CD14-positive monocyte (primary cell): ENCODE measurements at regions not wholly inside any gene's neighbourhood (a gene's known extent, or its start where the extent isn't known, plus 50 kb on each side); places are given as distances from the start of the nearest gene placed in this dataset.

Source experiments
- DNase-seq, 3 donors: peaks; one replicate each; pipeline ENCODE4 v3.0.0-alpha.2; 2011 to 2022
- H2AFZ ChIP-seq: 2 replicates; pipeline ENCODE4 v1.6.0; 2012; ENCODE audit warnings: mild to moderate bottlenecking, low read depth, low read length, inconsistent platforms; ENCODE audit not compliant: insufficient read depth, poor library complexity, severe bottlenecking
- H3K27ac ChIP-seq, 2 donors: 1 replicate in 1 of 2; 2 replicates in 1 of 2; pipeline ENCODE4 v1.5.1; 2012 to 2013; ENCODE audit warnings: low read length in 2 of 2, control low read depth in 1 of 2, inconsistent platforms in 1 of 2, low read depth in 1 of 2, mild to moderate bottlenecking in 1 of 2
- H3K27me3 ChIP-seq, 2 donors: one replicate each; pipeline versions ENCODE4 v1.6.0 to v1.6.1; 2011 to 2013; ENCODE audit warnings: low read length in 2 of 2; ENCODE audit not compliant: control insufficient read depth in 2 of 2, insufficient read depth in 2 of 2
- H3K36me3 ChIP-seq, 2 donors: replicated peaks in 1 of 2; 1 replicate in 1 of 2; 2 replicates in 1 of 2; pipeline versions ENCODE4 v1.5.1 to v1.6.1; 2012 to 2013; ENCODE audit warnings: low read length in 2 of 2, control low read depth in 1 of 2, inconsistent platforms in 1 of 2, mild to moderate bottlenecking in 1 of 2; ENCODE audit not compliant: insufficient read depth in 2 of 2, control insufficient read depth in 1 of 2
- H3K4me1 ChIP-seq, 2 donors: 1 replicate in 1 of 2; 2 replicates in 1 of 2; pipeline versions ENCODE4 v1.5.1 to v1.6.1; 2012 to 2013; ENCODE audit warnings: low read length in 2 of 2, control low read depth in 1 of 2, inconsistent platforms in 1 of 2, mild to moderate bottlenecking in 1 of 2, moderate library complexity in 1 of 2; ENCODE audit not compliant: insufficient read depth in 2 of 2, control insufficient read depth in 1 of 2
- H3K4me2 ChIP-seq: replicated peaks from 2 replicates; pipeline ENCODE3; 2012; ENCODE audit warnings: low read length, moderate library complexity, mild to moderate bottlenecking; ENCODE audit not compliant: poor library complexity, severe bottlenecking; ENCODE audit errors: extremely low read depth
- H3K4me3 ChIP-seq, 3 experiments: fragments of 200-600 bp in 1 of 3; sonication (generic) in 1 of 3; replicated peaks in 1 of 3; 1 replicate in 2 of 3; 2 replicates in 1 of 3; pipeline ENCODE4 v1.5.1; 2011 to 2013; ENCODE audit warnings: low read length in 3 of 3, mild to moderate bottlenecking in 3 of 3, control low read depth in 2 of 3, low read depth in 2 of 3, inconsistent platforms in 1 of 3, moderate library complexity in 1 of 3
- H3K79me2 ChIP-seq: 2 replicates; pipeline ENCODE4 v1.6.0; 2012; ENCODE audit warnings: mild to moderate bottlenecking, control low read depth, inconsistent platforms, low read length, moderate library complexity; ENCODE audit not compliant: insufficient read depth
- H3K9ac ChIP-seq: 2 replicates; pipeline ENCODE4 v1.6.0; 2017; ENCODE audit warnings: low read length, mild to moderate bottlenecking; ENCODE audit not compliant: insufficient read depth, poor library complexity, severe bottlenecking
- H3K9me3 ChIP-seq, 2 donors: replicated peaks in 1 of 2; 1 replicate in 1 of 2; 2 replicates in 1 of 2; pipeline versions ENCODE4 v1.5.1 to v1.6.1; 2012 to 2013; ENCODE audit warnings: low read length in 2 of 2, control low read depth in 1 of 2; ENCODE audit not compliant: control insufficient read depth in 1 of 2, insufficient read depth in 1 of 2
- H4K20me1 ChIP-seq: 2 replicates; pipeline ENCODE4 v1.6.0; 2012; ENCODE audit warnings: mild to moderate bottlenecking, low read length, control low read depth, moderate library complexity; ENCODE audit not compliant: insufficient read depth
- H3K27ac Mint-ChIP-seq, 7 donors: one replicate each; pipeline ENCODE4 v1.8.0; 2020; ENCODE audit warnings: mild to moderate bottlenecking in 7 of 7, mixed read lengths in 7 of 7, moderate library complexity in 6 of 7, inconsistent platforms in 2 of 7
- H3K27me3 Mint-ChIP-seq, 3 donors: one replicate each; pipeline ENCODE4 v1.8.0; 2021 to 2022; ENCODE audit warnings: low read depth in 3 of 3, mild to moderate bottlenecking in 3 of 3, mixed read lengths in 3 of 3, moderate library complexity in 3 of 3, inconsistent platforms in 1 of 3
- H3K36me3 Mint-ChIP-seq, 2 donors: one replicate each; pipeline ENCODE4 v1.8.0; 2020; ENCODE audit warnings: mixed read lengths in 2 of 2, inconsistent platforms in 1 of 2, mild to moderate bottlenecking in 1 of 2
- H3K4me1 Mint-ChIP-seq: one replicate; pipeline ENCODE4 v1.8.0; 2020; ENCODE audit warnings: mild to moderate bottlenecking, mixed read lengths
- H3K4me3 Mint-ChIP-seq, 2 donors: one replicate each; pipeline ENCODE4 v1.8.0; 2020; ENCODE audit warnings: mild to moderate bottlenecking in 2 of 2, mixed read lengths in 2 of 2, moderate library complexity in 1 of 2
- H3K9me3 Mint-ChIP-seq, 7 donors: one replicate each; pipeline ENCODE4 v1.8.0; 2020 to 2022; ENCODE audit warnings: mixed read lengths in 7 of 7, mild to moderate bottlenecking in 6 of 7, moderate library complexity in 6 of 7, inconsistent platforms in 2 of 7
- WGBS: methylation state at CpG from one replicate; pipeline ENCODE4 v1.1.5; 2013; ENCODE audit warnings: missing lambda C conversion rate; ENCODE audit not compliant: insufficient coverage; 5-methylcytosine and 5-hydroxymethylcytosine counted together
- intact Hi-C, 2 donors: fragments of 100-400 bp; cut with micrococcal nuclease; formaldehyde crosslinking; loops; one replicate each; pipeline versions ENCODE4 v1.15.0 to v1.15.1; 2023
- TF ChIP-seq, protein P1 (sequence below): fragments of 200-600 bp; IDR thresholded peaks from one replicate; pipeline ENCODE4 v1.8.0; 2022; ENCODE audit warnings: antibody characterized with exemption, mild to moderate bottlenecking

DNA sequence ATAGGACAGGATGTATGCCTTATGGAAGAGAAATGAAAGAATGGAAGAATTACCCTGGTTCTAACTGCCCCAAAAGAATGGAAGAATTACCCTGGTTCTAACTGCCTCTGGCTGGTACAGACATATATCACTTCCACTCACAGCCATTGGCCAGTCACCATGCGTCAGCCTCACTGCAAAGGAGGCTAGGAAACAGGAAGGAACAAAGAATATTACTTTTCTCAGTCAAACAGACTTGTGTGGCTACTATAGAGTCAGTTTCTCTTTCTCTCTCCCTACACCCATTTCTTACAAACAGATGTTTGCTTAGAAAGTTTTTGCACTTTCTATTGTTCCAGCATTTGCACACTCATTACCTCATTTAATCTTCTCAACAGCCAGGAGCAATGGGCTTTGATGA, 1111.1 kb upstream of the KLHL29 start:
- Mint-ChIP-seq H3K27ac (peak overlapping the region in 3 of 7 donors; percentile 11 to 61 (median 57)), H3K4me3 (no peak overlapping the region), H3K4me1 (peaks cover 21% of the 10 kb centered on the region), H3K27me3 (peaks cover 0 to 4% (median 3%) of the 10 kb centered on the region in 3 donors), H3K9me3 (peaks cover 0 to 8% (median 6%) of the 10 kb centered on the region in 7 donors), H3K36me3 (no peaks in the 10 kb centered on the region)
- Histone ChIP-seq H3K36me3 (no peaks in the 10 kb centered on the region), H4K20me1 (no peaks in the 10 kb centered on the region), H2AFZ (no peak overlapping the region), H3K4me2 (no peak overlapping the region), H3K4me1 (peaks cover 18 to 24% of the 10 kb centered on the region in 2 donors), H3K9me3 (no peaks in the 10 kb centered on the region), H3K27ac (no peak overlapping the region), H3K4me3 (no peak overlapping the region), H3K27me3 (no peaks in the 10 kb centered on the region), H3K9ac (no peak overlapping the region), H3K79me2 (no peaks in the 10 kb centered on the region)
- intact Hi-C loops = no loop called here
- no CpG with 5 or more reads among the region's 1 CpG for whole genome bisulfite sequencing
- peak; percentile 22 to 44 (median 31) for DNase-seq
- TF ChIP-seq, protein P1, sequence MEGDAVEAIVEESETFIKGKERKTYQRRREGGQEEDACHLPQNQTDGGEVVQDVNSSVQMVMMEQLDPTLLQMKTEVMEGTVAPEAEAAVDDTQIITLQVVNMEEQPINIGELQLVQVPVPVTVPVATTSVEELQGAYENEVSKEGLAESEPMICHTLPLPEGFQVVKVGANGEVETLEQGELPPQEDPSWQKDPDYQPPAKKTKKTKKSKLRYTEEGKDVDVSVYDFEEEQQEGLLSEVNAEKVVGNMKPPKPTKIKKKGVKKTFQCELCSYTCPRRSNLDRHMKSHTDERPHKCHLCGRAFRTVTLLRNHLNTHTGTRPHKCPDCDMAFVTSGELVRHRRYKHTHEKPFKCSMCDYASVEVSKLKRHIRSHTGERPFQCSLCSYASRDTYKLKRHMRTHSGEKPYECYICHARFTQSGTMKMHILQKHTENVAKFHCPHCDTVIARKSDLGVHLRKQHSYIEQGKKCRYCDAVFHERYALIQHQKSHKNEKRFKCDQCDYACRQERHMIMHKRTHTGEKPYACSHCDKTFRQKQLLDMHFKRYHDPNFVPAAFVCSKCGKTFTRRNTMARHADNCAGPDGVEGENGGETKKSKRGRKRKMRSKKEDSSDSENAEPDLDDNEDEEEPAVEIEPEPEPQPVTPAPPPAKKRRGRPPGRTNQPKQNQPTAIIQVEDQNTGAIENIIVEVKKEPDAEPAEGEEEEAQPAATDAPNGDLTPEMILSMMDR = no peak

DNA sequence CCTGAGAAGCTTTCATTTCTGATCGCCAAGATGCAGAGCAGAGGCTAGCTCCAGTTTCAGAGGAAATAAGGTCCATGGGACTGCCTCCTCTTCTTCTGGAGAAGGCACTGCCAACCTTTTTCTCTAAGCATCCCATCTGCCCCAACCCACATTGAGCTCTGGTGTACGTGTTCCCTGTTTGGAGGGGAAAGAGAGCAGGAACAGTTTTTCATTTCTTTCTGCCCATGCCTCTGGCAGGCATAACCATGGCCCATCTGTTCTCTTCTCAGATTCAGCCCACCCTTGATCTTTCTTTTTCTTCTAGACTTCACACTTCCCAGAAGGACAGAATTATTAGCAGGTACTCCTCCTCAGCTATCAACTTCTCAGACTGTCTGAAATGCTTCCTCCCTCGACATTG, 1110.3 kb upstream of the KLHL29 start:
- Histone ChIP-seq H3K4me3 (no peak overlapping the region), H3K27me3 (no peaks in the 10 kb centered on the region), H3K79me2 (no peaks in the 10 kb centered on the region), H3K4me2 (no peak overlapping the region), H3K9me3 (no peaks in the 10 kb centered on the region), H3K27ac (no peak overlapping the region), H3K9ac (no peak overlapping the region), H3K36me3 (no peaks in the 10 kb centered on the region), H2AFZ (no peak overlapping the region), H3K4me1 (peaks cover 21 to 24% of the 10 kb centered on the region in 2 donors), H4K20me1 (no peaks in the 10 kb centered on the region)
- Mint-ChIP-seq H3K27me3 (peaks cover 0 to 4% (median 3%) of the 10 kb centered on the region in 3 donors), H3K36me3 (no peaks in the 10 kb centered on the region), H3K4me1 (peaks cover 21% of the 10 kb centered on the region), H3K4me3 (no peak overlapping the region), H3K9me3 (peaks cover 0 to 8% (median 6%) of the 10 kb centered on the region in 7 donors), H3K27ac (no peak overlapping the region)
- TF ChIP-seq, protein P1 = no peak
- no peak for DNase-seq
- WGBS = 100% methylated on average over 1 of the region's 3 CpGs
- intact Hi-C loops = no loop called here
